GM18951 (cell line): ENCODE measurements at regions not wholly inside any gene's neighbourhood (a gene's known extent, or its start where the extent isn't known, plus 50 kb on each side); places are given as distances from the start of the nearest gene placed in this dataset.

Source experiments
- POLR2A ChIP-seq: IDR thresholded peaks from 4 replicates; pipeline ENCODE4 v1.6.1; 2011; ENCODE audit warnings: mild to moderate bottlenecking; ENCODE audit not compliant: insufficient read length, insufficient read depth; ENCODE audit errors: extremely low read depth
- in situ Hi-C: fragments of 300-500 bp; cut with MboI; formaldehyde crosslinking; loops from one replicate; pipeline ENCODE4 v1.12.0; 2022; ENCODE audit warnings: low sequenced_read_pairs, mixed read lengths, inconsistent platforms; ENCODE audit not compliant: unreplicated experiment

DNA sequence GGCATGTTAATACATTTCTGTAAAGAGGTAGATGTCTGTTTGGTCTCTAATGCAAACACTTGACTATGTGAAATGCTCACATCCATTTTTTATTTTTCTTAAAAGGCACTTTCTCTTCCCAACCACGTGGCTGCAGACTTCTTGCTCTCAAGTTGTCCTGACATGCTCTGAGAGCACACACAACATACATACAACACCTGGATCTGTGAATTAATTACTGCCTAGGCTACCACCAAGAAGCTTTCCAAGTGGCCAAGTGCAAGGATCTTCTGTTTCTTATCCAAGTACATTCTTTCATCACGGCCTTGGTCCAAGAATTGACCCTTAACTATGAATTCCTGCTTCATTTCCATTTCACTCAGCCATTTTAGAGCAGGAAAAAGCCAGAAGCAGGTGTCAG, 110.8 kb downstream of the SPRY1 start:
- no peak for TF ChIP-seq POLR2A
- in situ Hi-C loops, result no loop called here

DNA sequence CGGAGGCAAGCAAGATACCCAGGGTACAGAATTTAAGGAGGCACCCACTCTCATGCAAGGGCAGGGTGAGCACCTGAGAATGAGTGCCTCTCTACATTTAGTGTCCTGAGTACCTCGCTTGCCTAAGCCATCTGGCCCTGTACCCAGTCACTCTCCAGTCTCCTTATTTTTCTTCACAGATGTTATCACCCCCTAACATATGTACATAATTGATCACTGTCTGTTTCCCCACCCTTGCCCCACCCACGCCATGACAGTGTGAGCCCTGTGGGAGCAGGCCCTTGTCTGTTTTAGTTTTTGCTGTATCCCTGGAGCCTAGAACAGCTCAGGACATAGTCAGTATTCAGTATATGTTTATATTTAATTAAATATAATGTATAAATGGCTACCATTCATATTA, 113.6 kb downstream of the SPRY1 start:
- in situ Hi-C loops, result no loop called here
- no peak for TF ChIP-seq POLR2A

DNA sequence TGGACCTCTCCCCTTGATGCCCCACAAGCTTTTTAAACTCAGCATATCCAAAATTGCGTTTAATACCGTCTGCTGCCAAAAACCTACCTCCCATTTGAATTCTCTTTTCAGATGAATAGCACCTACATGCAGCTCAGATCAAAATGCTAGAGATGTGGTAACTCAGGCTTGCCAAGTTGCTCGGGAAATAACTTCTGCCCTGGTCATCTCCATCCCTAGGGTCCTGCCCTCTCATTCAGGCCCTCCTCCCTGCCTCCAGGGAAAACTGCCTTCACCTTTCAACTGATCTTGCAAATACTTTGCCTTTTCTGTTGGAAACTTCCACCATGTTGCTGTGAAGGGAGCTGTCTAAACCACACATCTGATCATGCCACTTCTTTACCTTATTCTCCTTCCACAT, 114.1 kb downstream of the SPRY1 start:
- TF ChIP-seq POLR2A, result no peak
- in situ Hi-C loops, result no loop called here

DNA sequence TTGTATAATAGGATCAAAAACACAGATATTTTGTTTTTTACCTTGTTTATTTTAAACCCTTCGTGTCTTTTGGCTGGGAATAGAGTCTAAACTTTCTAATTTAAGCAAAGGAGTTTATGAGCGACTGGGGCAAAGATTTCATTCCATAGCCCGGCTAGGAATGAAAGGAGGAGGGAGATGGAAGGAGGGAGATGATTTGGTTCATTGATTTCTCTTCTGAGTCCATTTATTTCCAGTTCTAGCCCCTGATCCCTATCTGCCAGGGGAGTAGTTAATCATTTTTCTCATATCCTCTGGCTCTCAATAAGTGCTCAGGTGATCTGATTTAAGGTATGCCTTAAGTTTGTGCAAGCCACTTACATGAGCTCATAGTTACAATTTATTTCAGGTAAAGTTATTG, 120.0 kb downstream of the SPRY1 start:
- in situ Hi-C loops, result no loop called here

DNA sequence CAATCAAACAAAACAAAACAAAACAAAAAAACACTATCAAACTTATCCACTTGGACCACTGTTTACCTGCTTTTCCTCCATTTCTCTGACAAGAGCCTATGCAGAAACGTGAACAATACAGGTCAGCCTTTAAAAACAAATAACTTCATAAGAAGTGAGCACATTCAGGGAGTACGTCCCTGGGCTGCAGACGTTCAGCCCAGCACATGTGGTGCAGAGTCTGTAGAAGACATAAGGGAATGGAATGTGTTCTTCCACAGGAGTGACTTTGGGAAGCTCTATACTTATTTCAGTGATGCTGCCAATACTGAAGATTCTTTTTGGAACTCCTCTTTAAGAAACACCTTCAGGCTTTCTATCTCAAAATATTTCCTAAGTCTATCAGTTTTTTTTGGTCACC, 120.6 kb downstream of the SPRY1 start:
- no peak for TF ChIP-seq POLR2A
- in situ Hi-C loops, result no loop called here

More for the DNA sequence above, 120.0 kb downstream of the SPRY1 start:
- TF ChIP-seq POLR2A, result no peak

DNA sequence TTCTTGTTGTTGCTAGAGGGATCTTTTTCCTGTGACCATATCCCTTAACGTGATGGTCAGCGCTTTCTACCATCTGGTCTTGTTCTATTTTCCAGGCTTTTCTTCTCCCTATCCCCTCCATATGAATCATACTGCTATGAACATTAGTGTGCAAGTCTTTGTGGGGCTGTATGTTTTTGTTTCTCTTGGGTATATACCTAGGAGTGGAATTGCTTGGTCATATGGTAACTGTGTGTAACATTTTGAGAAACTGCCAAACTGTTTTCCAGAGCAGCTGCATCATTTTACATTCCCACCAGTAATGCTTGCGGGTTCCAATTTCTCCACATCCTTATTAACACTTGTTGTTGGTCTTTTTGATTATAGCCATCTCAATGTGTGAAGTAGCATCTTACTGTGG, 121.4 kb downstream of the SPRY1 start:
- no peak for TF ChIP-seq POLR2A
- in situ Hi-C loops, result no loop called here

DNA sequence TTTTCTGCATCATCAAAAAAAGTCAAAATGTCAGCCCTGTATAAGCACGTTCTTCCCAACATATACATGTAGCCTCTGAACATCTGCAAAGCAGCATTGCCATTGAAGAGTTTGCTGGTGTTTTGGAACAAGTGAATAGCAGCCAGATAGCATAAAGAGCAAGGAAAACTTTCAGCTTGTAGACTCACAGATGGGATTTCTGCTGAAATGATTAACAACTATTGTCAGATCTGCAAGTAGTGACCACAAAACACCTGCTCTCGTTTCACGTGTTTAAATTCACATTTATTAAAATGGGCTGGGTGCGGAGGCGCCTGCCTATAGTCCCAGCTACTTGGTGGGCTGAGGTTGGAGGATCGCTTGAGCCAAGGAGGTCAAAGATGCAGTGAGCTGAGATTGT, 123.7 kb downstream of the SPRY1 start:
- in situ Hi-C loops, result no loop called here
- TF ChIP-seq POLR2A, result no peak

DNA sequence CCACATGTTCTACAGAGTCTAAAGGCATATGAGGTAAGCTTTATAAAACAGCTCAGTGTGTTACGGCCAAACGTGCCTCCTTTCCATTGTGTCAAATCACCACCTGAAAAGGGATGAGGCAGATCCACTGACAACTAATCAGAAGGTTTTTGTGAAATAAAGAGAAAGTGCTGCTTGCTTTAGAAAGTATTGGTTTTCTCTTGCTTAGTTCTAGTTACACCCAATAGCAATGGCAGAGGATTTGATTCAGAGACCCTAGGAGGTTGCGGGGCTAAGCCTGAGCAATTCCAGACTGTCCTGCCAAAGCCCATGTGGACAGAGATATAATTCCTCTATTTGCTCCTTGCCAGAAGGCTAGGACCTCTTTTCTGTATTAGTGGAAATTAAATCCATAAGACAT, 125.5 kb downstream of the SPRY1 start:
- in situ Hi-C loops, result no loop called here
- TF ChIP-seq POLR2A, result no peak

DNA sequence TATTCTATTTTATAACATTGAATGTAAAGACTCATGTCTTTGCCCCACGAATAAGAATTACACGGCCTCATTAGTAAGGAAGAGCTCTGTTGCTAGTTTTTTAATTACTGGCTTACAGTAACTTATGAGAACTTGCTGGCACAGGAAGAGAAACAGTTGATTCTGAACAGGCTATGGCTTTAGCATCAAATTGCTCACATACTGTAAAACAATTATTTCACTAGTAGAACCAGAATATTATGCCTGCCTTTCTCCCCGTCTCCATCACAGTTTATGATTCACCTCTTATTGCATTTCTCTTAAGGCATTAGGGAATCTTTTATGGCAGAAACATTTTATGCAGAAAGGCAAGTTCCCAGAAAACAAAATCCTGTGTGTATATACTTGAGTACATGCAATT, 126.1 kb downstream of the SPRY1 start:
- in situ Hi-C loops, result no loop called here
- no peak for TF ChIP-seq POLR2A

DNA sequence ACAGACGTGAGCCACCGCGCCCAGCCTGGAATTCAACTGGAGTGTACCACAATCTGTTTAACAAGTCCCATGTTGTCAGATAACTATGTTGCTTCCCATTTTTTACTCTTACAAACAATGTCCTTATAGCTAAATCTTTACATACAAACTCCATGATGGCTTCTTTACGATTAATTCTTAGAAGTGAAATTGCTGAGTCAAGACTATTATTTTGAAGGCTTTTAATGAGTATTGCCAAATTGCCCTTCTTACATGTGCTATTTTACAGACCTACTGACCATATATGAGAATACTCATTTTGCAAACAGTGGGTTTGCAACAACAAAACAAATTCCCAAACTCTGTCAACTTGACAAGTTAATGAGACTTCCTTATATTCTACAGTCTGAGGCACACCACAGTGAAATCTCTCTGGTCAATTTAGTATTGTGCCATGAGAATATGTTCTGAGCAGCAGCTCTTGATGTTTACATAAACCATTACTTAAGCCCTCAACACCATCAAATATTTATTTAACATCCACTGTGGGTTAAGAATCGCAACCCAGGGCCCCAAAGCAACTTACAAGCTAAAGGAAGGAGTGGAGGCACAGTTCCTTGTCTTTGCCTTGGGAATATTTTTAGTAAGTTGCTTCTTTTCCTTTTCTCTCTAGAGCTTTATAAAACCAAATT, 128.5 kb downstream of the SPRY1 start:
- no peak for TF ChIP-seq POLR2A
- in situ Hi-C loops, result no loop called here

DNA sequence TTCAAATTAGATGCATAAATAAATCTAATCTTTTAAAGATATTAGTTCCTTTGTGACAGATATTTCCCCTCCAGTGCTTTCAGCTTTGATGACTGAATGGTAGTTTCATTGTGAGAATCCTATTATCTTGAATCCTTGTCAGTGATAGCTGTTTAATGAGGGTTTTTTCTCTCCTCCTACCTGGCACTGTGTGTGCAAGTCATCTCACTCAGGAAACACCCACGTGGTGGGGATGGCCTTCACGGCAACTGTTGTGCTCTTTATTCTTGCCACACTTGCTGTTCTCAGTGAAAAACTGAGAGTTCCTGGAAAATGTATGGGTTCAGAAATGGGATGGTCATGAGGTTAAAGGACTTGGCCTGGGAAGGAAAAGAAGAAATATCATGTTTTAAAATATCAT, 129.9 kb downstream of the SPRY1 start:
- no peak for TF ChIP-seq POLR2A
- in situ Hi-C loops, result no loop called here

DNA sequence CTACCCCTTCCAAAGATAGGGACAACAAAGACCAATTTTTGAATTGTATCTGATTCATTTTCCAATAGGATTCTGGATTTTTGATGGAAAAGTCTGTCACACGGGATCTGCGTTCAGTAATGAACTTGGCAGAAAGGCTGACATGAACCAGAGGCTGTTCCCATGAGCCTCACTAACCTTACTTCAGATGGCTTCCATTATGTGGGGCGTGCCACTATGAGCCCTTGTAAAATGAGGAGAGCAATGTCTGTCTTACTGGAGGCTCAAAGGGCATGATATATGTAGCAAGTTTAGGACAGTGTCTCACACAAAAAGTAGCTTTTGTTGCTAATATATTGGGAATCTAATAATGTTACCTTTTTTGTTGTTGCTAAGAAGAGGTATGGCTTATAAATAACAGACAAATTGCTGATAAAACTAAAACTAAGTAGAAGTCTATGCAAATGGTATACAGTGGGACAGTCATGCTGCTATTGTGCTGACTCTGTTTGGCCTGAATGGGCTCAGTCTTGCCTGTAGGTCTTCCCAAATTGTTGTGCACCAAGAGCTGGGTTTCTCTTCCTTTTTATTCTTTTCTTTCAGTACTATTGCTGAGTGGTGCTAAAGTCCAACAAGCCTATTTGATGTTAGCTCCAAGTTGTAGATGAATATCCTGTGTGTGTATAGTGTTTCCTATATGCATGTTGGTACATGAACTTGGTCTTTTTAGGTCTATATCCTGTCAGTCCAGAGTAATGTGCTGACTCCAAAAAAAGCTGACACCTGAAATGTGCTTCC, 132.1 kb downstream of the SPRY1 start:
- in situ Hi-C loops, result no loop called here
- no peak for TF ChIP-seq POLR2A

DNA sequence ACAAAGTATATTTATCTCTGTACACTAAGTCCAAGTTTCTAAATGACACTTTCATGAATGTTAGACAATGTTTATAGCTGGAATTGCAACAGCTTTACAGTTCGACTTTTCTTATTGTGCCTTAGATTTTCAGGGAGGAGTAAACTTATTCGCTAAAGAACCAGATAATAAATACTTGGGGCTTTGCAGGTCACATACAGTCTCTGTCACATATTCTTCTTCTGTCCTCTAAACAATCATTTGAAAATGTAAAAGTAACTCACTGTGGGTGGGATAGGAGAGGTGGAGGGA, 132.6 kb downstream of the SPRY1 start:
- in situ Hi-C loops, result no loop called here
- TF ChIP-seq POLR2A, result no peak

DNA sequence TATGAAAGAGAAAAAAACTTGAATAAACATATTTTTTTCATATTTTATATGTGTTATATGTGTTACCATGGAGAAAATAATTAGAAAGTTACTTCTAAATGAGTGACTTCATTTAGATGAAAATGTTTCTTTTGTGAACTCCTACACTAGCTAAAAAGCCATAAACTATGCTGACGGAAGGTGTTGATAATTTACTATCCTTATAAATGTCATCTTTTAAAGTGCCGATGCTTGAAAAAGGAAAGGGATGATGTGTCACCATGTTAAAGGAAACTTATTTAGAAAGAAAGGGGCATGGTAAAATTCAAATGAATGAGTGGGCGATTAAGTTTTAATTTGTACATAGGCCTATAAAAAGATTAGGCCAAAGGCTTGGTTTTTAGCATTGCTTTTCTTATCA, 133.8 kb downstream of the SPRY1 start:
- TF ChIP-seq POLR2A, result no peak
- in situ Hi-C loops, result no loop called here
